ENCODE measurements at regions not wholly inside any gene's neighbourhood (a gene's known extent, or its start where the extent isn't known, plus 50 kb on each side); places are given as distances from the start of the nearest gene placed in this dataset.

- no peaks in the 10 kb centered on the region for H3K36me3 Mint-ChIP-seq
- H3K27ac Mint-ChIP-seq = no peak overlapping the region
- 100% methylated on average over 2 of the region's 4 CpGs for WGBS (ENCODE audit: insufficient coverage)
- H3K4me1 ChIP-seq (ENCODE audit: control insufficient read depth in 1 of 2, insufficient read depth in 2 of 2, low read length in 2 of 2) = no peaks in the 10 kb centered on the region
- no peaks in the 10 kb centered on the region for H3K36me3 ChIP-seq (replicated peaks in 1 of 2; ENCODE audit: control insufficient read depth in 1 of 2, insufficient read depth in 2 of 2, low read length in 2 of 2)
- no peak overlapping the region for H3K27ac ChIP-seq (ENCODE audit: low read depth in 1 of 2, low read length in 2 of 2)
- peaks cover 0 to 4% (median 0%) of the 10 kb centered on the region in 7 donors for H3K9me3 Mint-ChIP-seq
- no peak overlapping the region for H2AFZ ChIP-seq (ENCODE audit: insufficient read depth, low read depth, low read length, poor library complexity, severe bottlenecking)
- intact Hi-C loops (cut with micrococcal nuclease) = no loop called here
- H3K79me2 ChIP-seq (ENCODE audit: insufficient read depth, low read length) = no peaks in the 10 kb centered on the region
- DNase-seq = no peak
- no peak overlapping the region for H3K4me3 Mint-ChIP-seq
- H3K27me3 Mint-ChIP-seq (ENCODE audit: low read depth in 3 of 3) = peaks cover 0 to 3% (median 0%) of the 10 kb centered on the region in 3 donors
- no peak overlapping the region for H3K9ac ChIP-seq (ENCODE audit: insufficient read depth, low read length, poor library complexity, severe bottlenecking)
- H3K9me3 ChIP-seq (replicated peaks in 1 of 2; ENCODE audit: control insufficient read depth in 1 of 2, insufficient read depth in 1 of 2, low read length in 2 of 2) = no peaks in the 10 kb centered on the region
- H4K20me1 ChIP-seq (ENCODE audit: insufficient read depth, low read length) = no peaks in the 10 kb centered on the region
- no peak overlapping the region for H3K4me3 ChIP-seq (replicated peaks in 1 of 3; ENCODE audit: low read depth in 2 of 3, low read length in 3 of 3)
- no peak for TF ChIP-seq CTCF (IDR thresholded peaks at IDR 0.05)
- H3K27me3 ChIP-seq (ENCODE audit: control insufficient read depth in 2 of 2, insufficient read depth in 2 of 2, low read length in 2 of 2) = no peaks in the 10 kb centered on the region
- no peaks in the 10 kb centered on the region for H3K4me1 Mint-ChIP-seq
- no peak overlapping the region for H3K4me2 ChIP-seq (replicated peaks; ENCODE audit: extremely low read depth, low read length, poor library complexity, severe bottlenecking)
Observed at GRCh38 chr13:99800951-99801350, 170.6 kb downstream of the ZIC5 start.

GRCh38 chr13:99800011-99800410, 171.6 kb downstream of the ZIC5 start:
- Histone ChIP-seq H3K4me1 (ENCODE audit: control insufficient read depth in 1 of 2, insufficient read depth in 2 of 2, low read length in 2 of 2) (no peaks in the 10 kb centered on the region), H3K79me2 (ENCODE audit: insufficient read depth, low read length) (no peaks in the 10 kb centered on the region), H3K9ac (ENCODE audit: insufficient read depth, low read length, poor library complexity, severe bottlenecking) (no peak overlapping the region), H3K36me3 (replicated peaks in 1 of 2; ENCODE audit: control insufficient read depth in 1 of 2, insufficient read depth in 2 of 2, low read length in 2 of 2) (no peaks in the 10 kb centered on the region), H3K9me3 (replicated peaks in 1 of 2; ENCODE audit: control insufficient read depth in 1 of 2, insufficient read depth in 1 of 2, low read length in 2 of 2) (no peaks in the 10 kb centered on the region), H2AFZ (ENCODE audit: insufficient read depth, low read depth, low read length, poor library complexity, severe bottlenecking) (no peak overlapping the region), H4K20me1 (ENCODE audit: insufficient read depth, low read length) (no peaks in the 10 kb centered on the region), H3K4me3 (replicated peaks in 1 of 3; ENCODE audit: low read depth in 2 of 3, low read length in 3 of 3) (no peak overlapping the region), H3K4me2 (replicated peaks; ENCODE audit: extremely low read depth, low read length, poor library complexity, severe bottlenecking) (no peak overlapping the region), H3K27ac (ENCODE audit: low read depth in 1 of 2, low read length in 2 of 2) (no peak overlapping the region), H3K27me3 (ENCODE audit: control insufficient read depth in 2 of 2, insufficient read depth in 2 of 2, low read length in 2 of 2) (no peaks in the 10 kb centered on the region)
- H3K36me3 Mint-ChIP-seq = no peaks in the 10 kb centered on the region
- peaks cover 0 to 3% (median 0%) of the 10 kb centered on the region in 3 donors for H3K27me3 Mint-ChIP-seq (ENCODE audit: low read depth in 3 of 3)
- peaks cover 0 to 4% (median 0%) of the 10 kb centered on the region in 7 donors for H3K9me3 Mint-ChIP-seq
- H3K27ac Mint-ChIP-seq = no peak overlapping the region
- no peak for TF ChIP-seq CTCF (IDR thresholded peaks at IDR 0.05)
- no peak overlapping the region for H3K4me3 Mint-ChIP-seq
- no peaks in the 10 kb centered on the region for H3K4me1 Mint-ChIP-seq
- no peak for DNase-seq
- WGBS (ENCODE audit: insufficient coverage) = 100% methylated on average over 1 of the region's 3 CpGs
- intact Hi-C loops (cut with micrococcal nuclease) = no loop called here
